SK-MEL-5 (cell line): ENCODE measurements at regions not wholly inside any gene's neighbourhood (a gene's known extent, or its start where the extent isn't known, plus 50 kb on each side); places are given as distances from the start of the nearest gene placed in this dataset.

Source experiments
- DNase-seq: peaks from one replicate; pipeline ENCODE4 v3.0.0-alpha.2; 2016; ENCODE audit warnings: low read depth, low spot score
- in situ Hi-C: cut with HindIII; loops from 2 replicates; pipeline ENCODE4 v1.10.0; 2016; ENCODE audit warnings: low sequenced_read_pairs, high pct_unique_total_duplicates, low pct_unique_long_range_greater_than_20kb

DNA sequence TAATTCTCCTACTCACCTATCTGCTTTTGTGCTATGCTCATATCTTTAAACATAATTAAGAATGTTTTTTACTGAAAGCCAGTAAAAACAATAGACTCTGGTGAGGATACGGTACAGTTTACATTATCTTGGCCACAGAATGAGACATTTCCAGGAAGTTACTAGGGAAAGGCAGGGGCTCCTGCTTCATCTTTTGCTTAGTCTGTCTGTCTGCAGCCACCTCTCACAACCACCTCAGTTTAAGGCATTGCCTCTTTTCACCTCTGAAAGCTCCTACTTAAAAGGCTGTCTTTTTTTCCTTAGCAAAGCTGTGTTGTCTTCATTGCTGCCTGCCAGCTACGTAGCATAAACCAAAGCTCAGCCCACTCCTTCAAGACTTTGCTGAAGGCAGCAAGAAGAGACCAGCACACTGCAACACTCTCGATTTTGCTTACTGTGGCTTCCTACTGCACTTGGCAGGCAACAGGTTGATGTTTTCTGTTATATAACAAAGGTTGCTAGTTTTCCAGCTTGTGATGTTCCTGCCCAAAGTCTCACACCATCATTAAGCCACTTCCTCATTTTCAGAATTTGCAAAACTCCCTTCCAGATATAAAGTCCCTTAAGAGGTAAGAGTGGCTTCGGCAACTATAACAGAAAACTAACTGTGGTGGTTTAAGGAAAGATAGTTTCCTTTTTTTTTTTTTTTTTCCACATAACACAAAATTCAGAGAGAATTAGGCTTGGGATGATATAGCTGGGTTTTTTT lies 432.9 kb downstream of the GRXCR1 start:
- no peak for DNase-seq
- in situ Hi-C loops = no loop called here

DNA sequence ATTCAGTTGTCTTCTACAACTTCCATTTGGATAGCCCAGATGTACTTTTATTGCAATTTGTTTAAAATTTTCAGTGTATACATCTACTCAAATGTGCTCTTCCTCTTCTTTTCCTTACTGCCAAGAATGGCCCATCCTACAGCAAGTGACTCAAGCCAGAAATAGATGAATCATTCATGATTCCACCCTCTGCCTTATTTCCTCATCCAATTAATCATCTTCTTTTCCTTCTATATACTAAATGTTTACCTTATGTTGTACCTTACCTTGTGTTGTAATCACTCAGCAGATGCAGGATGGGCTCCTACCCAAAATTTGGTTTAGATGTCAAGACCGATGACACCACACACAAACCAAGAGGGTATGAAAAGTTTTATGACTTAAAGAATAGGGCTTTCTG lies 437.8 kb downstream of the GRXCR1 start:
- no peak for DNase-seq
- in situ Hi-C loops = no loop called here

DNA sequence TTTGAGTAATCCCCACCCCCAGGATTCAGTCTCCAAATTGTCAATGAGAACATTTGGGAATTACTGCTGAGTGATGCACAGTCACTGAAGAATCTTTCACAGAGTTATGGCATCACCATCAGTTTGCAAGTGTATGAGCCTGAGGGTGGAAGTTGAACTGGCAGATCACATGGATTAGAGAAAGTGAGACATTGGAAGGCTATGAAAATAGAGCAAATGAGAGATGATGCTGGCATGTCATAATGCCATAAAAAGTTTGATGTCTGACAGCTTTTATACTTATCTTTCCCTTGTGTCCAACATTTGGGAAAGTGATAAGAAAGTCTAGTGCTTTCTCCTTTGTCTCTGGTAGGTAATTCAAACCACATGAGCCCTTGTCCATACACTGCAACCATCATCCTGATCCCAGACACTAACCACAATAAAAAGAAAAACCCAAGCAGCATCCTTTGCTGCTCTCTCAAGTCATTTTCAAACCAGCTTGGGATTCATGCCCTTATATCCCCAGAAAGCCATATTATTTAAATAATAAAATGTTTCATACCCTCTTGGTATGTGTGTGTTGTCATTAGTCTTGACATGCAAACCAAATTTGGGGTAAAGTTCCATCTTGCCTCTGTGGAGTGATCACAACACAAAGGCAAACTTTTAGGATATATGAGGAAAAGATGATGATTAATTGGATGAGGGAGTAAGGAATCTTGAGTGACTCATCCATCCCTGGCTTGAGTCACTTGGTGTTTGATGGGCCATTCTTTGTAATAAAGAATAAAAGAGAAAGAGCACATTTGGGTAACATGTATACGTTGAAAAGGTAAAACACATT lies 438.9 kb downstream of the GRXCR1 start:
- in situ Hi-C loops = no loop called here
- no peak for DNase-seq

DNA sequence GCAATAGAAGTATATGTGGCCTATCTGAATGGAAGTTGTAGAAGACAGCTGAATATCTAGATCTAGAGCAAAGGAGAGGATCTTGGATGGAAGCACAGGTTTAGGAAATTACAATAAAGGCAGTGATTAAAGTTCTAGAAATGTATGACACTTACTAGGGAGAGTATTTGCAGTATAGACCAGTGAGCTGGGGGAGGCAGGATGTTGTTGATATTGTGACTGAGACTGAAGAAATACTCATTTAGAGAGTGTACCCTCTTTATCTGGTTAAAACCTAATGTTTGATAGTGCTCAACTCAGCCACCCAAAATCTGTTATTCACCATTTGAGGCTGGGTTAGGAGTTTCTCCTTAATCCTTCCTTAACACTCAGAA lies 439.5 kb downstream of the GRXCR1 start:
- in situ Hi-C loops = no loop called here
- DNase-seq = no peak

DNA sequence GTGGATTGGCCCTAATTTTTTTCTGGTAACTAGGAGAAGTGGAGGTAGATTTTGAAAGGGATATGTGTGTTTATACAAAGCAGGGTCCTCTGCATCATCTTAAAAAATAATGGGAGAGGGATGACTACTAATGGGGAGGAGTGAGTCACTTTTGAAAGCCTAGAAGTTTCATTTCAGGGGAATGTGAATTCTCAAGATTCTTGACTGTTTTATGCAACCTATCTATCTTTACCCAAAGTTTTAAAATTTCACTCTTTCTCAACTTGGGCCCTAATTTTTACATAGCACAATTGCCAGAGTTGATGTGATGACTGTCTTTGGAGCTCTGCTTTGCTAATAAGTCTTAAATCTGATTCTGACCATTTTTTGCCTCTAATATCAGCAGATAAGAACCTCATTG lies 445.2 kb downstream of the GRXCR1 start:
- in situ Hi-C loops = no loop called here
- DNase-seq = no peak

DNA sequence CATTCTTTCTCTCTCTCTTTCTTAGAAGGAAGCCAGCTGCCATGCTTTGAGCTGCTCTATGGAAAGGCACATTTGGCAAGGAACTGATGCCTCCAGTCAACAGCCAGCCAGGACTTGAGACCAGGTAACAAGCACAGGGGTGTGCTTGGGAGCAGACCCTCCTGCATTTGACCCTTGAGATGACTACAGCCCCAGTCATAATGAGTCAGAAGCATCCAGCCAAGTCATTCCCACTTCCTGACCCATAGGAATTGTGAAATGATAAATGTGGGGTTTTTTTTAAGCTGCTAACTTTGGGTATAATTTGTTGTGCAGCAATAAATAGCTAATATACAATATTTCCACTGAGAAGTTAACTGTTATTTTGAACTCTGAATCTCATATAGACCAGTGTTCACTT lies 446.9 kb downstream of the GRXCR1 start:
- no peak for DNase-seq
- in situ Hi-C loops = no loop called here

DNA sequence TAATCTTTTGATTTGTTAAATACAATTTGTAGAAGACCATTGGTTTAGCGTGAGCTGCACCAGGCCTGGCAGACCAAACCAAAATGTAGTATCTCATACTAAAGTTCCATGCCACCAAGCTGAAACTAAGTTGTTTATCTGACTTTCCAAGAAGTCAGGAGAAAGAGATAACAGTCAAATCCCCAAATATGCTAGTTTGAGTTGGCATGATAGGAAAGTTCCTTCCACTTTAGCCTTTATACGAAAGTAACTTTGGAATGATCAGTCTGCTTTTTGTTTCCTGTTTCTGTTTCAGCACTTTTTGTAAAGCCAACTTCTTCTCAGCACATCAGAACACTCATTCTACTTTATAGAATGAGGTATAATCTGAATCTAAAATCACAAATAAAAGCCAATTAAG lies 449.2 kb downstream of the GRXCR1 start:
- no peak for DNase-seq
- in situ Hi-C loops = no loop called here

DNA sequence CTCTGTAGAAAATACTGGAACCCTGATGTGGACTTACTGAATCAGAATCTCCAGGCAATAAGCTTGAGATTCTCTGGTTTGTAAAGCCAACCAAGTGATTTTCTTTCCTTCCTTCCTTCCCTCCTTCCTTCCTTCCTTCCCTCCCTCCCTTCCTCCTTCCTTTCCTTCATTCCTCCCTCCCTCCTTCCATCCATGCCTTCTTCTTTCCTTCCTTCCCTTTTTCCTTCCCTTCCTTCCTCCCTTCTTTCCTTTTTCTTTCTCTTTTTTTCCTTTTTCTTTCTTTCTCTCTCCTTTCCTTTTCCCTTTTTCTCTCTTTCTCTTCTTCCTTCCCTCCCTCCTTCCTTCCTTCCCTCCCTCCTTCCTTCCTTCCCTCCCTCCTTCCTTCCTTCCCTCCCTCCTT lies 450.8 kb downstream of the GRXCR1 start:
- in situ Hi-C loops = no loop called here
- DNase-seq = no peak

DNA sequence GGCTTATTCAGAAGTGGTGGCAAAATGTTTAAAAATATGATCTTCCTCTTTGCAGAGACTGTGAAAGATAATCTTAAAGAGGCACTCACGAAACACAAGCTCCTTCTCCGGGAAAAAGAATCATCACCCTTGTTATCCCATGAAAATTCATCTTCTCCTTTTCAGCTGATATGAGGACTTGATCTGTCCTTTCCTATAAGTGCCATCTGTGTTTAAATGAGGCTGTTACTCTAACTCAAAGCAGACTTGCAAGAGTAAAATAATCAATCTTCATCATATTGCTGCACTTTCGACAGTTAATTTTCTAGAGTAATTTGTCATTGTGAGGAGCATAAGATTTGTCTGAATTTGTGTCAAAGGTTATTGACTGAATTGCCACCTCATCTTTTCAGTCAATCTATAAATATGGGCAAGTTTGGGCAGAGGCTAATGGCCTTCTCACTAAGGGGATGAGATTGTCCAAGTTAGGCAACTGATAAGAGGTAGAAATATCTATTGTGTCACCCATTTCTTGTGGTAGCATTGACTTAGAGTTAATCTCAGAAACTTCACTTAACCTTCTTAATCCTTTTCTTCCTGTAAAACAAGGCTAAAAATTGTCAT lies 452.9 kb downstream of the GRXCR1 start:
- DNase-seq = no peak
- in situ Hi-C loops = no loop called here

DNA sequence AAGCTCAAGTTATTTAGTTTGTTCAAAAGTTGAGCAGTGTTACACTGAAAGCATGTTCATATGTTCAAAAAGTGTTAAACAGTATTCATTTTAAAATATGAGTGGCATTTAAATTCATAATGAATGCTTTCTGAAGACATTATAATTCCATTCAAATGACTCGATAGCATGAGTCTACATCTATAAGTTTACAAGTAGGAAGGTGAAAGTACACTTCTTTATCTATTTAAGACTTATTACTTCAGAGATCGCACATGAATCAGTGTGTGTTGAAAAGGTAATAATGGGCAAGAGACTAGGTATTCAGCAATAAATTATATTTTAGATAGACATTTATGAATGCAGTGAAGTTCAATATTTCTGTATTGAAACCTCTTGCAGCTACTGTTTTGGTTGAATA lies 456.1 kb downstream of the GRXCR1 start:
- no peak for DNase-seq
- in situ Hi-C loops = no loop called here

DNA sequence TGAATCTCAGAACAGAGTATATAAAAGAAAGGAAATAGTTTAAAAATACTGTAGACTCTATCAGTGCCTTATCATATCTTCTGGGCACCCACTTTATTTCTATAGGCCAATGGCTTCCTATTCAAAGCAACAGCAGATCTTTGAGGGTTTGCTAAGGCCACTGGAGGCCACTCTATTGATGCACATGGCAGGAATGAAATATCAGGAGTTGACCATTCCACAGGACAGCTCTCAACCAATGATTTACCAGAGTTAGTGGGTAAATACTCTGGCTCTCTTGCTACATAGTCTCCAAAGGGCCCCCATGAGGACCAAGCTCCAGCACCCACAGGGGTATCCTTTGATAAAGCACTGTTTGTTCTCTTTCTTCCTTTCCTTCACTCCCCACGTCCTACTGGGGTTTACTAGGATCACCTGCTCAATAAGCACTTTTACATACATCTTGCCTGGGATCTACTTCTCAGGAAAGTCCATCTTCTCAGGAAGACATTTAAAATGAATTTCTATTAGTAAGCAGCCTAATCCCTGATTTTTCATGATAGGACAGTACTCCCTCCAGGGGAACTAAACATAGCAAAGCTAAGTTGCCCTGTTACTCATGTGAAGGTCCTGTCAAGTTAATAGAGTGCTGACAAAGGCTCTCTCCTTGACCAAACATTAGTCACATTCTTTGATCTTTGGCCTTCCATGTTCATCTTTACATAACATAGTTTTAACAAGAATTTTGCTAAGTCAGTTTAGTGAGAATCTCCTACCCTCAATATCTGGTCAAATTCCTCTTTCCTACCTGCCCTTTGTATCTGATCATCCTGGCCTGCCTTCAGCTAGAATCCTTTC lies 459.7 kb downstream of the GRXCR1 start:
- DNase-seq = no peak
- in situ Hi-C loops = no loop called here

DNA sequence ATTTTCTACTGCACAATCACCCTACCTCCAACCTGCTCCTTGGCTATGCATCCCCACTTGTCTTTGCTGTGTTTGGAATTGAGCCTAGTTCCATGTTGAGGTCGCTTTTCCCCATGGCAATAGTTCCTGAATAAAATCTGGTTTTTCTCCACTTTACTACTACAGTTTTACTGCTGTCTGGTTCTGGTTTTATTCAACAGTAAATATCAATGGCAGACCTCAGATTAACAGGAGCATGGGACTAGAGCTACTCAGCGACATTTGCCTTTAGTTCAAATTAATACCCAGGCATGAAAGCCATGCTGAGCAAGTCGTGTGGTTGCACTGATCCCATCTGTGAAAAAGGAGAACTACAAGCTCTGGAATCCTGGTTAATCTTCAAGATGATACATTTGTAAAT lies 460.3 kb downstream of the GRXCR1 start:
- in situ Hi-C loops = no loop called here
- no peak for DNase-seq

DNA sequence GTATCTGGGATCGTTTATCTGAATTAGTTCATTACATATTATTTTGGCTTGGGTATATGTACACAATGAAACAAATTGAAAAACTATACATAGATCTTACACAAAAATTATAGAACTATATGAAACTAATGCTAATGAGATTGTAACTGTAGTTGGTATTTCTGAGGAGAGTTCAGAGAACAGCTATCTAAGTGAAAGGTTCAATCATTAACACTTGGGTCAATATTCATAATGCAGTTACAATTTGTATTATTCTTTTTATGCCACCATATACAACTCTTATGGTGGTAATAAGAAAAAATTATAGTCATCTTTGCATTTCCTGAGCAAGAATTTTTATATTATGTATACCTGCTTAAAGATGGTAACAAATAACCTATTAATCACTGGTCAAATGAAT lies 461.0 kb downstream of the GRXCR1 start:
- no peak for DNase-seq
- in situ Hi-C loops = no loop called here

DNA sequence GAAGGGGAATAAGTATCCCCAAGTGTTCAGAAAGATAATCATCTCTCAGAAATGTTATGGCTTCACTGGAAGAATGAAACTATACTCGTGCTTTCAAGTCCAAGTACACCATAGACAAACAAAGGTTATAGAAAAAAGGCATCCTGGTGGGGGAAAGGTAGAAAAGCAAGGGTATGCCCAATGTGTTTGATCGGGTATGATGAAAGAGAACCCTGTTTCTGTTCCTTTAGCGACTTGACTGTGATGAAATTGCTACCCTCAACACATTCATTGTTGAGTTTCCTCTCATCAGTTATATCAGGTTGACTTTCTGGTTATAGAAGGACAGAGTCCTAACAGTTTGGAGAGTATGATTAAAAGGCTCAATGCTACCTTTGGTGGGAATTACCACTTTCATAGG lies 464.3 kb downstream of the GRXCR1 start:
- in situ Hi-C loops = no loop called here
- no peak for DNase-seq

DNA sequence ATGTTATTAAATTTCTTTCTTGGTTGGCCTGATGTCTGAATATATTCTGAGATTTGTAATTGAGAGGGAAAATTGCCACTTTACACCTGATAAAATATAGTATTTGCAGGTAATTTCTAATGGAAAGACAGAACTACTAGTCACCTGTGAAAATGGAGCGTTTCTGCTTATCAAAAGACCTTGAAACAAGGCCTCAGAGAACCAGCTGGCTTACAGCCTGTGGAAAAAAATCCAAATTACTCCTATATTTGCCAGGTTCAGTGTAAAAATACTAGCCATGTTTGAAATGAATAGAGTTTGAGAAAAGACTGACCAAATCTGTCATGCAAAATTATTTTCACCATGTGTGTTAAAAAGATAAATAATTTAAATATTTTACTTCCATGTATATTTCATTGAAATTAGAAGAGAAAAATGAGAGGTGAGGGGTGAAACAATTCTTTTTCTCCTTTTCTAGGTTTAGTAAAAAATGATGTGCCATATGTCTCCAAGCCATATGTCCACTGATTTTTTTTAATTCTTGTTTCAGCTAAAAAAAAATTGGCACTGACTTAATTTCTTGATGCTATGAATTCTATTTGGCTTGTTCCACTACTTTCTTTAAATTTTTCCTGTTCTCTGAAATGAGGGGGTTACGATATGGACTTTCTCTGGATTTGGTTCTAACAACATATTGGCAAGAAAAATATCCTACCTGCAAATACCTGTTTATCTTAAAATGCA lies 464.9 kb downstream of the GRXCR1 start:
- DNase-seq = no peak
- in situ Hi-C loops = no loop called here

DNA sequence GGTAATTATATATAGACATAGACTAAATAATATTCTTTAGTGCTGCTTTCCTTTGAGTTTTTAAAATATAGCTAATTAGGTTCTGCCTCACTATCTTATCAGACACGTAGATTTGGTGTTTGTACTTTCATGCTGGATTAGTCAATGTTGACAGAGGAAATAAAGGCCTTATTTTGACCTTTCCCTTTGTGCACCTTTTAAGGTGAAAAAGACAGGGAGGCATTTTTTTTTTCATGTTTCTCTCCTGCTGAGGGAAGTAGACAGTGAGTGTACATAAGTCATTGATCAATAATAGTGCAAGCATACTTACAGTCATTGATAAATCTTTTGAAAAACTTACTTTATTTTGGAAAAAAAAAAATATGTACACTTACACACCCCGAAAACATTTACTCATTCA lies 467.8 kb downstream of the GRXCR1 start:
- in situ Hi-C loops = no loop called here
- DNase-seq = no peak

DNA sequence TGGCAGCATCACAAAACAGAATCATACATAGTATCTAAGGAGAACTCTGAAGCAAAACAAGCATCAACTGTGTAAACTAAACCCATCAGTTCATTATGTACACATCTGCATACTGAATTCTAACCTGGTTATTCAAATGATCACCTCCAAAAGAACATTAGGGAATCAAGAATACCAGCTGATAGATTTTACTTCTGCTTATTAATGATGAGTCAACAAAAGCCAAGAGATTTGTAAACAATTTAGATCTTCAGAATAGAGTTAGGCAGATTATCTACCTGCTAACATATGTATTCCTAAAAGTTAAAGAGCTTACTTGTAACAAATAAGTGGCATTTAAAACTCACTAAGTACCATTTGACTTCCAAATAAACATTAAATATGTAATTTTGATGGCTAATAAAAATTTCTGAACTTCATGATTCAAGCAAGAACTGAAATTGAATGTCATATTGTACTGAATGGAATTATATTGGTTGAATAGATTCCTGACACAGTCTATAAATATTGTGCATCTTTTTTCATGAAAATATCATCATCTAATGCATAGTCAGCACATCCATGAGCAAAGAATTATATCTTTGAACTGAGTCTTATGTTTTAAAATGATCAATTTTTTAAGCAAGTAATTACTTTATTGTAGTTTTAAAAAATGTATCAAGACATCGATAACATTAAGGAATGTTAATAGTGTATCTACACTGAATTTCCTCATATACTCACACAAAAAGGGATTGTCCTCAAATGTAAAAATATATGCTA lies 470.5 kb downstream of the GRXCR1 start:
- in situ Hi-C loops = no loop called here
- DNase-seq = no peak
